Panc1 (cell line): ENCODE measurements at regions not wholly inside any gene's neighbourhood (a gene's known extent, or its start where the extent isn't known, plus 50 kb on each side); places are given as distances from the start of the nearest gene placed in this dataset.

Source experiments
- ATAC-seq: fragments of 200-7000 bp; cut with Tn5 transposase; 2 replicates; pipeline ENCODE4 v1.9.1; 2020; ENCODE audit warnings: mild to moderate bottlenecking, moderate library complexity
- BruUV-seq: library from RNA; stranded (reverse); fragments of 400-500 nt; replicated peaks from 2 replicates; lab custom pipeline; 2021; lab: Mats Ljungman, UMichigan
- CTCF ChIA-PET: fragments of 300-600 bp; sonication (Branson Sonifier 250); formaldehyde crosslinking; loops from one replicate; lab custom pipeline; 2022; ENCODE audit warnings: antibody characterized with exemption; lab: Charles Lee
- POLR2A ChIA-PET: fragments of 300-600 bp; sonication (Branson Sonifier 250); formaldehyde crosslinking; loops from one replicate; lab custom pipeline; 2022; ENCODE audit warnings: antibody characterized with exemption; lab: Charles Lee
- DNase-seq: peaks from one replicate; pipeline ENCODE4 v3.0.0-alpha.2; 2010; ENCODE audit warnings: low read depth, low spot score
- H3K27ac ChIP-seq: 2 replicates; pipeline ENCODE4 v1.5.1; 2011; ENCODE audit warnings: mild to moderate bottlenecking, low read length, inconsistent platforms
- H3K27me3 ChIP-seq: fragments of 200-500 bp; sonication (Bioruptor generic); 2 replicates; pipeline ENCODE4 v1.6.0; 2014; ENCODE audit warnings: low read length, inconsistent platforms; ENCODE audit not compliant: control insufficient read depth, insufficient read depth
- H3K36me3 ChIP-seq: fragments of 200-500 bp; sonication (Bioruptor generic); 2 replicates; pipeline ENCODE4 v1.5.1; 2014; ENCODE audit warnings: inconsistent platforms, mild to moderate bottlenecking, low read length, moderate library complexity; ENCODE audit not compliant: control insufficient read depth, insufficient read depth
- H3K4me1 ChIP-seq: 2 replicates; pipeline ENCODE4 v1.5.1; 2011; ENCODE audit warnings: inconsistent platforms, mild to moderate bottlenecking, low read length, moderate library complexity; ENCODE audit not compliant: control insufficient read depth, insufficient read depth
- H3K4me3 ChIP-seq, 2 experiments: 2 replicates each; pipeline ENCODE4 v1.5.1; 2011 to 2012; ENCODE audit warnings: low read depth in 2 of 2, low read length in 2 of 2, mild to moderate bottlenecking in 2 of 2, inconsistent platforms in 1 of 2, moderate library complexity in 1 of 2
- H3K9me3 ChIP-seq: fragments of 200-500 bp; sonication (Bioruptor generic); 2 replicates; pipeline ENCODE4 v1.5.1; 2014; ENCODE audit warnings: low read depth, mild to moderate bottlenecking, inconsistent platforms, low read length, moderate library complexity; ENCODE audit not compliant: control insufficient read depth, insufficient read depth
- CTCF ChIP-seq: fragments of 450-650 bp; IDR thresholded peaks from 2 replicates; pipeline ENCODE4 v1.5.1; 2017; ENCODE audit warnings: mild to moderate bottlenecking
- POLR2AphosphoS5 ChIP-seq: IDR thresholded peaks from 2 replicates; pipeline ENCODE4 v1.6.1; 2012; ENCODE audit warnings: mild to moderate bottlenecking, low read depth, low read length, moderate library complexity
- REST ChIP-seq, 2 experiments: IDR thresholded peaks; 2 replicates each; pipeline ENCODE4 v1.6.1; 2011 to 2012; ENCODE audit warnings: low read depth in 2 of 2, control low read depth in 1 of 2, low read length in 1 of 2, mild to moderate bottlenecking in 1 of 2, moderate library complexity in 1 of 2; ENCODE audit not compliant: insufficient read depth in 1 of 2
- SIN3A ChIP-seq: IDR thresholded peaks from 2 replicates; pipeline ENCODE4 v1.6.1; 2012; ENCODE audit warnings: low read depth, mild to moderate bottlenecking, low read length, moderate library complexity, borderline replicate concordance; ENCODE audit not compliant: insufficient read depth
- TCF7L2 ChIP-seq: IDR thresholded peaks from 2 replicates; pipeline ENCODE4 v1.6.1; 2011; ENCODE audit warnings: mild to moderate bottlenecking, low read depth, low read length, inconsistent platforms
- in situ Hi-C: cut with HindIII; loops from 2 replicates; pipeline ENCODE4 v1.10.0; 2016; ENCODE audit warnings: low sequenced_read_pairs, low pct_unique_long_range_greater_than_20kb
- intact Hi-C: fragments of 100-400 bp; cut with micrococcal nuclease; formaldehyde crosslinking; loops from one replicate; pipeline ENCODE4 v1.10.0; 2022; ENCODE audit not compliant: unreplicated experiment

- ATAC-seq (no peak), DNase-seq (no peak)
- Histone ChIP-seq H3K27me3 (no peaks in the 10 kb centered on the region), H3K27ac (no peak overlapping the region), H3K4me3 (no peak overlapping the region), H3K36me3 (no peaks in the 10 kb centered on the region), H3K4me1 (no peaks in the 10 kb centered on the region), H3K9me3 (no peaks in the 10 kb centered on the region)
- TF ChIP-seq TCF7L2 (no peak), POLR2AphosphoS5 (no peak), SIN3A (no peak), CTCF (no peak), REST (IDR thresholded peaks at IDR 0.05; ENCODE audit: insufficient read depth in 1 of 2, low read depth in 2 of 2, low read length in 1 of 2) (no peak)
- POLR2A ChIA-PET = no interaction called here
- in situ Hi-C loops = no loop called here
- intact Hi-C loops = no loop called here
- BruUV-seq = no TSS peak
- CTCF ChIA-PET = no interaction called here
Measured at GRCh38 chr5:99083197-99083596, 154.4 kb upstream of the CHD1 start.

- Histone ChIP-seq H3K27ac (no peak overlapping the region), H3K27me3 (0 out of 2 replicates have a peak, but pooled peaks cover 2% of the 10 kb centered on the region), H3K9me3 (no peaks in the 10 kb centered on the region), H3K4me1 (no peaks in the 10 kb centered on the region), H3K36me3 (no peaks in the 10 kb centered on the region), H3K4me3 (no peak overlapping the region)
- no peak for TF ChIP-seq SIN3A
- no peak for TF ChIP-seq CTCF
- TF ChIP-seq POLR2AphosphoS5 = no peak
- TF ChIP-seq REST (IDR thresholded peaks at IDR 0.05; ENCODE audit: insufficient read depth in 1 of 2, low read depth in 2 of 2, low read length in 1 of 2) = no peak
- DNase-seq (no peak), ATAC-seq (no peak)
- CTCF ChIA-PET = no interaction called here
- BruUV-seq = no TSS peak
- POLR2A ChIA-PET = no interaction called here
- intact Hi-C loops = no loop called here
- in situ Hi-C loops = no loop called here
Measured at GRCh38 chr5:99081711-99082110, 152.9 kb upstream of the CHD1 start.
